Activated CD4-positive, CD25-positive, alpha-beta regulatory T cell treated with anti-CD3 and anti-CD28 coated beads, Interleukin-2, amount 50 U/mL, for 24 hours (primary cell): ENCODE measurements at regions not wholly inside any gene's neighbourhood (a gene's known extent, or its start where the extent isn't known, plus 50 kb on each side); places are given as distances from the start of the nearest gene placed in this dataset.

ENCODE experiments used
- ATAC-seq, 2 donors: fragments of 150-1000 bp; cut with Tn5 transposase; one replicate each; pipeline ENCODE4 v1.10.0; 2021; ENCODE audit warnings: mild to moderate bottlenecking in 1 of 2, moderate library complexity in 1 of 2

- ATAC-seq: no peak
Measured at GRCh38 chr6:167049275-167049674, 50.1 kb downstream of the CEP43 start.

DNA sequence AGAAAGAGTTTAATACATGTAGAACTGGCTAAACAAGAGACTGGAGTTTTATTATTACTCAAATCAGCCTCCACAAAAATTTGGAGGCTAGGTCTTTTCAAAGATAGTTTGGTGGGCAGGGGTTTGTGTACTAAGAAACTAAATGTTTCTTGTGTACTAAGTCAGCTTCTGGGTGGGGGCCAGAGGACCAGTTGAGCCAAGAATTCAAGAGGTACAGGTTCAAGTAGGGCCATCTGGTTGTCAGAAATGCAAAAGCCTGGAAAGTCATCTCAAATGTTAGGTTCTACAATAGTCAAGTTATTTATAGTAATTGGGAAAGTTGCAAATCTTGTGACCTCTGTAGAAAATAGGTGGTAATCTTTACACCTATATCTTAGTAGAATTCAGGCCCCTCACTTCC lies 51.7 kb downstream of the CEP43 start:
- no peak for ATAC-seq

DNA sequence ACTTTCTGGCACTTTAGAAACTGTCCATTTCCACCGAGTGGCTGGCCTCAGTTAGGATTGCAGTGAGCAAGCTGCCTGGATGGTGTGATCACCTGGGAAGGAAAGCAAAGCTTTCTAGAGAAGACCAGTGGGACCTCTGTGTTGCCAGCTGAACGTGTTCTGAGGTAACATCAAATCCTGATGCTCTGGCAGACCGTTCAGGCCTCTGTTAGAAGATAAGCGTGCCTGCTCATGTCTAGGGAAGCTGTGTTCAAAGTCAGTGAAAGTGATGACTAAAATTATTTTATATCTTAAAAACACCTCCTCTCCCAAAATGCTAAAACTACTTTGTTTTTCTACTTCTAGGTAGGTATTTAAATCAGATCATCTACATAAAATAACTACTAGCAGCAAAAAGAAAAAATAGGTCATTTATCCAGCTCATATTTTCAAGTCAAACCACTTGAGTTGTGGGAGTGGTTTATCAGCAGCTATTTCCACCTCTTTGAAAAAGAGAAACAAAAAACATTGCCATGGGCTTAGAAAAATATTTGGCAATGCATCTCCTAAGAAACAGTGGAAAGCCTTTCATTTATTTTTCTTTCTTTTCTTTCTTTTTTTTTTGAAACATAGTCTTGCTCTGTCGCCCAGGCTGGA lies 54.8 kb downstream of the CEP43 start:
- no peak for ATAC-seq

DNA sequence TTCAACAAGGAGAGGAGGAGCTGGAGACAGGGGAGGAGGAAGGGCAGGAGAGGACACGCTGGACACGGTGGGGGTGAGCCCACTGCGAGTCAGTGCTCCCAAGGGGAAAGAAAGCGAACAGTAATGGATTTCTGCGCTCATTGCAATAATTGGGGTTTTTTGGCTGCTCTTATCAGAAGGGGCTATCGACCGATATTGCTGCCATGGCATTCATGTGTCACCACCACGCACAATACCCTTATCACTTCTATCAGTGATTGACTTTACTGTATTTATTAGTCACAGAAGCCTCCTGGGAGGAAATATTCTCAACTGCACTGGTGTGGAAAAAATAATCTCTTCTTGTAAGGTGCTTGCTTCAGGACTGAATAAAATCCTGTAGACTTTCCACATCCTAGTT lies 55.8 kb downstream of the CEP43 start:
- peak; percentile 22 to 39 for ATAC-seq

DNA sequence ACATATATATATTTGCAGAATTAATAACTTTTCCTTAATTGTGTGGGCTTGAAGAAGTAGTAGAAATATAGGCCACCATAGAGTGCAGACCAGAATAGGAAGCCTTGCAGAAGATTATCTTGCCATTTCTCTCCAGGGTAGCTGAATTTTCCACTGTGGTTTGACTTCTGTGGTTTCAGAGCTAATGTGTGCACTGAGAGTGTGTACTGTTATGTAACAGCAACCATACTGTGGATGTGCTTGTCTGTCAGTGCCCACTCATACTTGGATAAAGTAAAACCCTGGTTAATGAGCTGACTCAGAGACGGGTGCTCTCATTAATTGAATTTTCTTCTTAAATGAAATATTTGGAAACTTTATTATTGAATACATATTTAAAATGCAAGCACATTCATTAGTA lies 57.2 kb downstream of the CEP43 start:
- peak; percentile 97 to 98 for ATAC-seq

DNA sequence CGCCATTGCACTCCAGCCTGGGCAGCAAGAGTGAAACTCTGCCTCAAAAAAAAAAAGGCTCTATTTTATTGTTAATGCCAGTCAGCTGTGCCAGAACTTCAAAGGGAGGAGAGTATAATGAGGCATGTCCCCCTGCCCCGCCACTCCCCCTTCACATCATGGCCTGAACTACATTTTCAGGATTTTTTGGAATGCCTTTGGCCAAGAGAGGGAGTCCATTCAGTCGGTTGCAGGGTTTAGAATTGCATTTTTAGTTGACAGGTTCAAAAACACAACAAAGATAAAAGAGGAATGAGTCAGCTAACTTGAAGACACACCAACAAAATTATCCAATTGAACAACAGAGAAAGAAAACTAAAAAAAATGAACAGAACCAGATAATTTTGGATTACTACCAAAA lies 59.1 kb downstream of the CEP43 start:
- ATAC-seq: no peak
